Lower leg skin (tissue), 3 donors: ENCODE measurements at regions not wholly inside any gene's neighbourhood (a gene's known extent, or its start where the extent isn't known, plus 50 kb on each side); places are given as distances from the start of the nearest gene placed in this dataset.

ENCODE experiments used
- CTCF ChIP-seq, 3 donors: fragments of 450-650 bp; IDR thresholded peaks; one replicate each; pipeline ENCODE4 v1.5.1; 2016; ENCODE audit warnings: antibody characterized with exemption in 3 of 3, mild to moderate bottlenecking in 3 of 3, moderate library complexity in 2 of 3
- POLR2A ChIP-seq, 2 donors: fragments of 450-650 bp; IDR thresholded peaks; one replicate each; pipeline ENCODE4 v1.6.1; 2016 to 2017; ENCODE audit warnings: antibody characterized with exemption in 2 of 2, mild to moderate bottlenecking in 1 of 2, moderate library complexity in 1 of 2

GRCh38 chr3:56940321-56940720 lies 120.1 kb upstream of the SPATA12 start:
- no peak for TF ChIP-seq CTCF (IDR thresholded peaks at IDR 0.05)
- TF ChIP-seq POLR2A (IDR thresholded peaks at IDR 0.05): no peak
